Gastroesophageal sphincter (tissue), 4 donors: ENCODE measurements at regions not wholly inside any gene's neighbourhood (a gene's known extent, or its start where the extent isn't known, plus 50 kb on each side); places are given as distances from the start of the nearest gene placed in this dataset.

Experiments used
- ATAC-seq: fragments of 150-250 bp; one replicate; pipeline ENCODE4 v1.9.1; 2016; ENCODE audit warnings: mild to moderate bottlenecking, moderate library complexity
- H3K27ac ChIP-seq, 4 donors: fragments of 200-600 bp; sonication (generic) in 3 of 4; 1 replicate in 3 of 4; 2 replicates in 1 of 4; pipeline ENCODE4 v1.5.1; 2016 to 2019
- H3K27me3 ChIP-seq: fragments of 200-600 bp; sonication (generic); one replicate; pipeline ENCODE4 v1.5.1; 2019
- H3K36me3 ChIP-seq, 2 donors: fragments of 200-600 bp; sonication (generic); one replicate each; pipeline ENCODE4 v1.5.1; 2019; ENCODE audit warnings: control low read depth in 1 of 2
- H3K4me1 ChIP-seq, 3 donors: fragments of 200-600 bp; sonication (generic); 1 replicate in 2 of 3; 2 replicates in 1 of 3; pipeline ENCODE4 v1.5.1; 2016 to 2019; ENCODE audit warnings: control low read depth in 2 of 3
- H3K4me3 ChIP-seq, 2 donors: fragments of 200-600 bp; sonication (generic); one replicate each; pipeline ENCODE4 v1.5.1; 2019; ENCODE audit warnings: mild to moderate bottlenecking in 1 of 2, moderate library complexity in 1 of 2
- H3K9me3 ChIP-seq, 3 donors: fragments of 200-600 bp; sonication (generic); one replicate each; pipeline ENCODE4 v1.5.1; 2017 to 2019; ENCODE audit warnings: control low read depth in 2 of 3
- EP300 ChIP-seq: sonication (generic); formaldehyde crosslinking; IDR thresholded peaks from one replicate; pipeline ENCODE4 v1.6.1; 2017; ENCODE audit warnings: antibody characterized with exemption, mild to moderate bottlenecking
- POLR2A ChIP-seq, 2 donors: fragments of 450-650 bp; IDR thresholded peaks; one replicate each; pipeline ENCODE4 v1.6.1; 2017; ENCODE audit warnings: antibody characterized with exemption in 2 of 2, mild to moderate bottlenecking in 2 of 2, moderate library complexity in 1 of 2
- POLR2AphosphoS5 ChIP-seq: sonication (generic); formaldehyde crosslinking; IDR thresholded peaks from one replicate; pipeline ENCODE4 v1.6.1; 2017; ENCODE audit warnings: antibody characterized with exemption
- WGBS, 2 donors: methylation state at CpG; one replicate each; pipeline ENCODE4 v1.1.5; 2018; ENCODE audit warnings: low coverage in 1 of 2; 5-methylcytosine and 5-hydroxymethylcytosine counted together
- TF ChIP-seq, protein P1 (sequence below), 4 experiments: fragments of 200-600 bp in 2 of 4; fragments of 450-650 bp in 2 of 4; sonication (generic) in 1 of 4; IDR thresholded peaks; one replicate each; pipeline ENCODE4 v1.5.1; 2017 to 2019; ENCODE audit warnings: antibody characterized with exemption in 4 of 4, mild to moderate bottlenecking in 2 of 4, moderate library complexity in 2 of 4

DNA sequence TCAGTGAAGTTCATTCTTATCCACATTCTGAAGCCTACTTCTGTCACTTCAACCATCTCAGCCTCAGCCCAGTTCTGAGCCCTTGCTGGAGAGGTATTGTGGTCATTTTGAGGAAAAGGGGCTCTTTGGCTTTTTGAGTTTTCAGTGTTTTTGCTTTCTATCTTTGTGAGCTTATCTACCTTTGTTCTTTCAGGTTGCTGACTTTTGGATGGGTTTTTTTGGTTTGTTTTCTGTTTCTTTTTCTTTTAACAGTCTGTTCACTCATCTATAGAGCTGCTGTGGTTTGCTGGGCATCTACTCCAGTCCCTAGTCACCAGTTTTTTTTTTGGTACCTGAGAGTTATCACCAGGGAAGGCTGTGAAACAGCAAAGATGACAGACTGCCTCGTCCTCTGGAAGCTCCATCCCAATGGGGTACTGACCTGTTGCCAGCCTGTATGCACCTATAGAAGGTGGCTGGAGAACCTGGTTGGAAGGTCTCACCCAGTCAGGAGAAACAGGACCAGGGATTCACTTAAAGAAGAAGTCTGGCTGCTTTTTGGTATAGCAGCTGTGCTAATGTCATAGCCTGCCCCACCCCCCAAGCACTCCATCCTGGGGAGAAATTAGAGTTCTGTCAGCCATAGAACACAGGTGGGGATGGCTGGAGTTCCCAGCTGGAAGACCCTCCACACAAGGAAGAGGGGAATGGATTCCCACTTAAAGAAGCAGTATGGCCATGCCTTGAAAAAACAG lies 138.6 kb upstream of the TSLP start:
- Histone ChIP-seq H3K36me3 (no peaks in the 10 kb centered on the region), H3K27me3 (no peaks in the 10 kb centered on the region), H3K4me3 (no peak overlapping the region), H3K4me1 (no peaks in the 10 kb centered on the region), H3K9me3 (no peaks in the 10 kb centered on the region), H3K27ac (no peak overlapping the region)
- WGBS, 2 donors: no CpG with 5 or more reads among the region's 1 CpG
- TF ChIP-seq POLR2AphosphoS5: no peak
- TF ChIP-seq, protein P1, sequence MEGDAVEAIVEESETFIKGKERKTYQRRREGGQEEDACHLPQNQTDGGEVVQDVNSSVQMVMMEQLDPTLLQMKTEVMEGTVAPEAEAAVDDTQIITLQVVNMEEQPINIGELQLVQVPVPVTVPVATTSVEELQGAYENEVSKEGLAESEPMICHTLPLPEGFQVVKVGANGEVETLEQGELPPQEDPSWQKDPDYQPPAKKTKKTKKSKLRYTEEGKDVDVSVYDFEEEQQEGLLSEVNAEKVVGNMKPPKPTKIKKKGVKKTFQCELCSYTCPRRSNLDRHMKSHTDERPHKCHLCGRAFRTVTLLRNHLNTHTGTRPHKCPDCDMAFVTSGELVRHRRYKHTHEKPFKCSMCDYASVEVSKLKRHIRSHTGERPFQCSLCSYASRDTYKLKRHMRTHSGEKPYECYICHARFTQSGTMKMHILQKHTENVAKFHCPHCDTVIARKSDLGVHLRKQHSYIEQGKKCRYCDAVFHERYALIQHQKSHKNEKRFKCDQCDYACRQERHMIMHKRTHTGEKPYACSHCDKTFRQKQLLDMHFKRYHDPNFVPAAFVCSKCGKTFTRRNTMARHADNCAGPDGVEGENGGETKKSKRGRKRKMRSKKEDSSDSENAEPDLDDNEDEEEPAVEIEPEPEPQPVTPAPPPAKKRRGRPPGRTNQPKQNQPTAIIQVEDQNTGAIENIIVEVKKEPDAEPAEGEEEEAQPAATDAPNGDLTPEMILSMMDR (IDR thresholded peaks at IDR 0.05): no peak
- no peak for TF ChIP-seq POLR2A (IDR thresholded peaks at IDR 0.05)
- no peak for TF ChIP-seq EP300
- no peak for ATAC-seq

DNA sequence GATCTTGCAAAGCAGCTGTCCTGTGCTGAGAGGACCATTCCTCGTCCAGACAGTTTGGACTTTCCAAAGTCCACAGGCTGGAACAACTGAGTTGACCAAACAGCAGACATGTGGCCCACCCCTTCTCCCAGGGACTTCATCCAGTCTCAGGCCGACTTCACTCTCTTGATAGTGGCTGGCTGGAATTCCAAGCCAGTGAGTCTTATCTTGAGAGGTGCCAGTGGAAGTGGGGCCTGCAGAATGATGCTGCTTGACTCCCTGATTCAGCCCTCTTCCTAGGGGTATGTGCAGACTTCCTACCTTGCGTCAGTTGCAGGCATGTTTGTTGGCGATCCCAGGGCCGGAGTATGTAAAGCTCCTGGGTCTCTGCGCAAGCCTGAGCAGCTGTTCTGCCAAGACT lies 131.4 kb upstream of the TSLP start:
- H3K36me3 ChIP-seq: no peaks in the 10 kb centered on the region
- WGBS, 2 donors: 33 to 47% methylated on average over 1 to 2 of the region's 6 CpGs
- H3K9me3 ChIP-seq: no peaks in the 10 kb centered on the region
- no peaks in the 10 kb centered on the region for H3K27me3 ChIP-seq
- TF ChIP-seq POLR2A (IDR thresholded peaks at IDR 0.05) (no peak), POLR2AphosphoS5 (no peak), EP300 (no peak)
- TF ChIP-seq, protein P1 (IDR thresholded peaks at IDR 0.05): no peak
- H3K4me3 ChIP-seq: no peak overlapping the region
- no peak overlapping the region for H3K27ac ChIP-seq
- no peaks in the 10 kb centered on the region for H3K4me1 ChIP-seq
- no peak for ATAC-seq

DNA sequence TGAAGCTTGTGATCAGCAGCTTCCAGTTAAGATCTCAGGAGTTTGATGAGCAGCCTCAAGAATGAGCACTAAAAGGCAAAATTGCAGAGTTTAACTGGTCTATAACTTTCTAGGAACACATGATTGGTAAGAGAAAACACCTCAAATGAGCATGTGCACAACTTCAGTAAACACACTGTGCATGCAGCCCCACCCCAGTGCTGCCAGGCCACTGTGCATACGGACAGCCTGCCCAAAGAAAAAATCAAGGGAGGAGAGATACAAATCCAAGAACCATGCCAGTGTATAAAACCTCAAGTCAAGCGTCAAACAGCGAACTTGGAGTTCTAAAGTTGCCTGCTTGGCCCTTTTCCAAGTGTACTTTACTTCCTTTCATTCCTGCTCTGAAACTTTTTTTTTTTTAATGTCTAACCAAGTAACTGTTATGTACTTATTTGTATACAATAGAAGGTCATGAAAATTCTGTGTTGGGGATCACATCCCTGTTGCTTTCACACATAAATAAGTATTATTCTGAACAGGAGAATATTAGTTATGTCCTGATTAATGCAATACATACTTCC lies 125.6 kb upstream of the TSLP start:
- no peaks in the 10 kb centered on the region for H3K4me1 ChIP-seq
- H3K27me3 ChIP-seq: no peaks in the 10 kb centered on the region
- no peak for TF ChIP-seq POLR2AphosphoS5
- TF ChIP-seq, protein P1 (IDR thresholded peaks at IDR 0.05): no peak
- TF ChIP-seq EP300: no peak
- no peak for TF ChIP-seq POLR2A (IDR thresholded peaks at IDR 0.05)
- no peak for ATAC-seq
- no peak overlapping the region for H3K4me3 ChIP-seq
- H3K27ac ChIP-seq: no peak overlapping the region
- H3K9me3 ChIP-seq: no peaks in the 10 kb centered on the region
- H3K36me3 ChIP-seq: no peaks in the 10 kb centered on the region
- 37 to 63% methylated on average over 3 of the region's 3 CpGs for WGBS, 2 donors

DNA sequence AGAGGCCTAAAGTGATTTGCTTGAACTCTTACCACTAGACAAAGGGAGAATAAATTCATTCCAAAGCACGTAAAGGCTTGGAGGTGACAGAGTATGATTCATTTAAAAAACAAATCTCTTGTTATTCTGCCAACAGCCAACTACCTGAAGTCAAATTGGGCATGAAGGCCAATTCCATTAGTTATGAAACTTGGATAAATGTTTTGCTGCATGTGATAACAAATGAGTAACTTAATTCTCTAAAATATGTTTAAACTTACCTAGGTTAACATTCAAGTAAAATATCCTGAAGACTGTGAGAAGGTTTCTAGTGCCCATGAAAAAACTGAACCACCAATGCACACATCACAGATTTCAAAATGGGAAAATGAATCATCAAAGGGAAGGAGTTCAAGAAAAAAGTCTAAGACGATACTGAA lies 120.1 kb upstream of the TSLP start:
- Histone ChIP-seq H3K4me1 (no peaks in the 10 kb centered on the region), H3K9me3 (no peaks in the 10 kb centered on the region), H3K27me3 (no peaks in the 10 kb centered on the region), H3K4me3 (no peak overlapping the region), H3K36me3 (no peaks in the 10 kb centered on the region), H3K27ac (no peak overlapping the region)
- WGBS, 2 donors: 41 to 52% methylated on average over 2 of the region's 2 CpGs
- TF ChIP-seq EP300: no peak
- TF ChIP-seq, protein P1 (IDR thresholded peaks at IDR 0.05): no peak
- TF ChIP-seq POLR2A (IDR thresholded peaks at IDR 0.05): no peak
- TF ChIP-seq POLR2AphosphoS5: no peak
- ATAC-seq: no peak
